H9 (cell line): ENCODE measurements at regions not wholly inside any gene's neighbourhood (a gene's known extent, or its start where the extent isn't known, plus 50 kb on each side); places are given as distances from the start of the nearest gene placed in this dataset.

Source experiments
- DNase-seq: peaks from one replicate; pipeline ENCODE4 v3.0.0-alpha.2; 2017
- H2AFZ ChIP-seq: one replicate; pipeline ENCODE4 v1.6.1; 2013; ENCODE audit warnings: mild to moderate bottlenecking, low read length, control low read depth, moderate library complexity
- H2AK5ac ChIP-seq: 2 replicates; pipeline ENCODE4 v1.6.1; 2013; ENCODE audit warnings: low read length, control low read depth, mixed read lengths; ENCODE audit not compliant: insufficient read length
- H2BK120ac ChIP-seq: one replicate; pipeline ENCODE4 v1.6.1; 2013; ENCODE audit warnings: low read depth, mild to moderate bottlenecking, low read length, control low read depth, inconsistent platforms; ENCODE audit not compliant: poor library complexity, severe bottlenecking
- H2BK12ac ChIP-seq: 2 replicates; pipeline ENCODE4 v1.6.1; 2013; ENCODE audit warnings: low read length, control low read depth, mixed read lengths, low read depth; ENCODE audit not compliant: insufficient read length
- H2BK15ac ChIP-seq: 2 replicates; pipeline ENCODE4 v1.6.1; 2013; ENCODE audit warnings: low read depth, low read length, control low read depth
- H2BK20ac ChIP-seq: one replicate; pipeline ENCODE4 v1.6.1; 2013; ENCODE audit warnings: low read depth, mild to moderate bottlenecking, low read length, control low read depth, inconsistent platforms; ENCODE audit not compliant: poor library complexity, severe bottlenecking
- H2BK5ac ChIP-seq: 2 replicates; pipeline ENCODE4 v1.6.1; 2013; ENCODE audit warnings: low read length, control low read depth, mixed read lengths; ENCODE audit not compliant: insufficient read length
- H3K14ac ChIP-seq: 2 replicates; pipeline ENCODE4 v1.6.1; 2013; ENCODE audit warnings: low read length, control low read depth; ENCODE audit not compliant: insufficient read depth
- H3K18ac ChIP-seq: 2 replicates; pipeline ENCODE4 v1.6.1; 2013; ENCODE audit warnings: low read depth, mild to moderate bottlenecking, mixed read lengths, low read length, control low read depth; ENCODE audit not compliant: insufficient read length
- H3K23ac ChIP-seq: 2 replicates; pipeline ENCODE4 v1.6.1; 2013; ENCODE audit warnings: low read length, control low read depth, mixed read lengths, low read depth; ENCODE audit not compliant: insufficient read length
- H3K23me2 ChIP-seq: 2 replicates; pipeline ENCODE4 v1.6.1; 2013; ENCODE audit warnings: low read depth, mild to moderate bottlenecking, mixed read lengths, low read length, control low read depth; ENCODE audit not compliant: insufficient read length, poor library complexity, severe bottlenecking
- H3K27ac ChIP-seq: 2 replicates; pipeline ENCODE4 v1.5.1; 2013; ENCODE audit warnings: low read length, control low read depth, mixed read lengths, low read depth; ENCODE audit not compliant: insufficient read length
- H3K27me3 ChIP-seq: 2 replicates; pipeline ENCODE4 v1.6.1; 2013; ENCODE audit warnings: low read length, control low read depth, inconsistent platforms; ENCODE audit not compliant: insufficient read depth
- H3K4ac ChIP-seq: 2 replicates; pipeline ENCODE4 v1.6.1; 2013; ENCODE audit warnings: low read depth, mild to moderate bottlenecking, control low read depth, inconsistent platforms, low read length, moderate library complexity
- H3K4me1 ChIP-seq: 2 replicates; pipeline ENCODE4 v1.6.1; 2013; ENCODE audit warnings: low read length, control low read depth, inconsistent platforms; ENCODE audit not compliant: insufficient read depth
- H3K4me2 ChIP-seq: 2 replicates; pipeline ENCODE4 v1.6.1; 2013; ENCODE audit warnings: low read length, control low read depth, mixed read lengths; ENCODE audit not compliant: insufficient read length, insufficient read depth
- H3K56ac ChIP-seq: 2 replicates; pipeline ENCODE4 v1.6.1; 2013; ENCODE audit warnings: low read depth, mild to moderate bottlenecking, mixed read lengths, low read length, control low read depth; ENCODE audit not compliant: insufficient read length
- H3K79me1 ChIP-seq: 2 replicates; pipeline ENCODE4 v1.6.1; 2013; ENCODE audit warnings: low read depth, mild to moderate bottlenecking, moderate library complexity, low read length, control low read depth, inconsistent platforms; ENCODE audit not compliant: insufficient read depth, poor library complexity, severe bottlenecking
- H3K79me2 ChIP-seq: 2 replicates; pipeline ENCODE4 v1.6.1; 2013; ENCODE audit warnings: low read length, control low read depth, inconsistent platforms; ENCODE audit not compliant: insufficient read depth
- H3K9ac ChIP-seq: 2 replicates; pipeline ENCODE4 v1.6.1; 2013; ENCODE audit warnings: low read length, control low read depth, mixed read lengths; ENCODE audit not compliant: insufficient read length; ENCODE audit errors: extremely low read depth
- H3K9me3 ChIP-seq: one replicate; pipeline ENCODE4 v1.6.1; 2013; ENCODE audit warnings: low read depth, low read length, inconsistent platforms; ENCODE audit not compliant: control insufficient read depth
- H3T11ph ChIP-seq: one replicate; pipeline ENCODE4 v1.6.1; 2013; ENCODE audit warnings: mild to moderate bottlenecking, low read length, control low read depth, inconsistent platforms
- H4K20me1 ChIP-seq: one replicate; pipeline ENCODE4 v1.6.1; 2013; ENCODE audit not compliant: control insufficient read depth, insufficient read length, insufficient read depth
- H4K5ac ChIP-seq: 2 replicates; pipeline ENCODE4 v1.6.1; 2013; ENCODE audit warnings: low read depth, mild to moderate bottlenecking, mixed read lengths, low read length, control low read depth; ENCODE audit not compliant: insufficient read length
- H4K8ac ChIP-seq: replicated peaks from 2 replicates; pipeline ENCODE4 v1.6.1; 2013; ENCODE audit warnings: low read length, control low read depth, mixed read lengths, low read depth; ENCODE audit not compliant: insufficient read length
- H4K91ac ChIP-seq: 2 replicates; pipeline ENCODE4 v1.6.1; 2013; ENCODE audit warnings: low read depth, mild to moderate bottlenecking, moderate library complexity, mixed read lengths, low read length, control low read depth; ENCODE audit not compliant: insufficient read length
- H3K27ac Mint-ChIP-seq, 3 experiments: 2 replicates in 2 of 3; 3 replicates in 1 of 3; pipeline ENCODE4 v1.8.0; 2020 to 2021; ENCODE audit warnings: mixed read lengths in 3 of 3, mild to moderate bottlenecking in 1 of 3, moderate library complexity in 1 of 3
- H3K27me3 Mint-ChIP-seq: 2 replicates; pipeline ENCODE4 v1.8.0; 2021; ENCODE audit warnings: low read depth, mild to moderate bottlenecking, moderate library complexity, mixed read lengths
- H3K36me3 Mint-ChIP-seq, 3 experiments: 2 replicates in 2 of 3; 3 replicates in 1 of 3; pipeline ENCODE4 v1.8.0; 2020 to 2021; ENCODE audit warnings: low read depth in 3 of 3, mixed read lengths in 3 of 3; ENCODE audit not compliant: insufficient read depth in 1 of 3
- H3K4me1 Mint-ChIP-seq, 2 experiments: 2 replicates each; pipeline ENCODE4 v1.8.0; 2020; ENCODE audit warnings: mixed read lengths in 2 of 2
- H3K4me3 Mint-ChIP-seq, 2 experiments: 2 replicates in 1 of 2; 3 replicates in 1 of 2; pipeline ENCODE4 v1.8.0; 2020 to 2021; ENCODE audit warnings: mild to moderate bottlenecking in 2 of 2, mixed read lengths in 2 of 2, moderate library complexity in 1 of 2
- H3K9me3 Mint-ChIP-seq, 2 experiments: 2 replicates in 1 of 2; 3 replicates in 1 of 2; pipeline ENCODE4 v1.8.0; 2020; ENCODE audit warnings: mild to moderate bottlenecking in 2 of 2, mixed read lengths in 2 of 2, moderate library complexity in 1 of 2
- CTCF ChIP-seq: fragments of 200-600 bp; sonication (generic); conservative IDR thresholded peaks from 3 replicates; pipeline ENCODE4 v1.8.0; 2021; ENCODE audit warnings: antibody characterized with exemption, mild to moderate bottlenecking
- WGBS: extraction: QIAGEN DNeasy Blood & Tissue Kit; methylation state at CpG from one replicate; pipeline ENCODE4 v1.1.7; 2013; ENCODE audit warnings: missing lambda C conversion rate, low lambda C conversion rate, mixed read lengths; ENCODE audit not compliant: insufficient read length; ENCODE audit errors: extremely low coverage; 5-methylcytosine and 5-hydroxymethylcytosine counted together

- H3K27ac Mint-ChIP-seq: no peak overlapping the region
Observed at GRCh38 chr3:174356596-174356995, 502.5 kb upstream of the NAALADL2 start.

More at GRCh38 chr3:174356596-174356995, 502.5 kb upstream of the NAALADL2 start:
- no peak for DNase-seq
- Histone ChIP-seq H4K91ac (no peak overlapping the region), H4K5ac (no peak overlapping the region), H2BK5ac (no peak overlapping the region), H4K20me1 (no peaks in the 10 kb centered on the region), H3K79me1 (no peaks in the 10 kb centered on the region), H3K9me3 (no peaks in the 10 kb centered on the region), H3K14ac (no peak overlapping the region), H3K9ac (no peak overlapping the region), H2BK15ac (no peak overlapping the region), H4K8ac (no peak overlapping the region), H2BK120ac (no peak overlapping the region), H2AFZ (no peak overlapping the region), H3K18ac (no peak overlapping the region), H3K79me2 (no peaks in the 10 kb centered on the region), H3K23me2 (no peaks in the 10 kb centered on the region), H2BK12ac (no peak overlapping the region), H2AK5ac (no peak overlapping the region), H3K56ac (no peak overlapping the region), H3K27me3 (no peaks in the 10 kb centered on the region), H3K23ac (no peak overlapping the region), H3K4me2 (no peak overlapping the region), H2BK20ac (no peak overlapping the region), H3K4ac (no peak overlapping the region), H3K4me1 (no peaks in the 10 kb centered on the region), H3K27ac (no peak overlapping the region), H3T11ph (no peak overlapping the region)
- no peak for TF ChIP-seq CTCF
- H3K36me3 Mint-ChIP-seq: 0 out of 7 replicates have a peak, but pooled peaks cover 0 to 2% (median 0%) of the 10 kb centered on the region in 3 experiments
- WGBS: no CpG with 5 or more reads among the region's 1 CpG
- H3K9me3 Mint-ChIP-seq: peaks cover 0 to 2% of the 10 kb centered on the region in 2 experiments; a peak in 2 of 5 replicates
- no peak overlapping the region for H3K4me3 Mint-ChIP-seq
- no peaks in the 10 kb centered on the region for H3K27me3 Mint-ChIP-seq
- no peaks in the 10 kb centered on the region; a peak in 1 of 4 replicates for H3K4me1 Mint-ChIP-seq
